H9 (cell line): ENCODE measurements at regions not wholly inside any gene's neighbourhood (a gene's known extent, or its start where the extent isn't known, plus 50 kb on each side); places are given as distances from the start of the nearest gene placed in this dataset.

Experiments used
- DNase-seq: peaks from one replicate; pipeline ENCODE4 v3.0.0-alpha.2; 2017
- H2AFZ ChIP-seq: one replicate; pipeline ENCODE4 v1.6.1; 2013; ENCODE audit warnings: mild to moderate bottlenecking, low read length, control low read depth, moderate library complexity
- H2AK5ac ChIP-seq: 2 replicates; pipeline ENCODE4 v1.6.1; 2013; ENCODE audit warnings: low read length, control low read depth, mixed read lengths; ENCODE audit not compliant: insufficient read length
- H2BK120ac ChIP-seq: one replicate; pipeline ENCODE4 v1.6.1; 2013; ENCODE audit warnings: low read depth, mild to moderate bottlenecking, low read length, control low read depth, inconsistent platforms; ENCODE audit not compliant: poor library complexity, severe bottlenecking
- H2BK12ac ChIP-seq: 2 replicates; pipeline ENCODE4 v1.6.1; 2013; ENCODE audit warnings: low read length, control low read depth, mixed read lengths, low read depth; ENCODE audit not compliant: insufficient read length
- H2BK15ac ChIP-seq: 2 replicates; pipeline ENCODE4 v1.6.1; 2013; ENCODE audit warnings: low read depth, low read length, control low read depth
- H2BK20ac ChIP-seq: one replicate; pipeline ENCODE4 v1.6.1; 2013; ENCODE audit warnings: low read depth, mild to moderate bottlenecking, low read length, control low read depth, inconsistent platforms; ENCODE audit not compliant: poor library complexity, severe bottlenecking
- H2BK5ac ChIP-seq: 2 replicates; pipeline ENCODE4 v1.6.1; 2013; ENCODE audit warnings: low read length, control low read depth, mixed read lengths; ENCODE audit not compliant: insufficient read length
- H3K14ac ChIP-seq: 2 replicates; pipeline ENCODE4 v1.6.1; 2013; ENCODE audit warnings: low read length, control low read depth; ENCODE audit not compliant: insufficient read depth
- H3K18ac ChIP-seq: 2 replicates; pipeline ENCODE4 v1.6.1; 2013; ENCODE audit warnings: low read depth, mild to moderate bottlenecking, mixed read lengths, low read length, control low read depth; ENCODE audit not compliant: insufficient read length
- H3K23ac ChIP-seq: 2 replicates; pipeline ENCODE4 v1.6.1; 2013; ENCODE audit warnings: low read length, control low read depth, mixed read lengths, low read depth; ENCODE audit not compliant: insufficient read length
- H3K23me2 ChIP-seq: 2 replicates; pipeline ENCODE4 v1.6.1; 2013; ENCODE audit warnings: low read depth, mild to moderate bottlenecking, mixed read lengths, low read length, control low read depth; ENCODE audit not compliant: insufficient read length, poor library complexity, severe bottlenecking
- H3K27ac ChIP-seq: 2 replicates; pipeline ENCODE4 v1.5.1; 2013; ENCODE audit warnings: low read length, control low read depth, mixed read lengths, low read depth; ENCODE audit not compliant: insufficient read length
- H3K27me3 ChIP-seq: 2 replicates; pipeline ENCODE4 v1.6.1; 2013; ENCODE audit warnings: low read length, control low read depth, inconsistent platforms; ENCODE audit not compliant: insufficient read depth
- H3K4ac ChIP-seq: 2 replicates; pipeline ENCODE4 v1.6.1; 2013; ENCODE audit warnings: low read depth, mild to moderate bottlenecking, control low read depth, inconsistent platforms, low read length, moderate library complexity
- H3K4me1 ChIP-seq: 2 replicates; pipeline ENCODE4 v1.6.1; 2013; ENCODE audit warnings: low read length, control low read depth, inconsistent platforms; ENCODE audit not compliant: insufficient read depth
- H3K4me2 ChIP-seq: 2 replicates; pipeline ENCODE4 v1.6.1; 2013; ENCODE audit warnings: low read length, control low read depth, mixed read lengths; ENCODE audit not compliant: insufficient read length, insufficient read depth
- H3K56ac ChIP-seq: 2 replicates; pipeline ENCODE4 v1.6.1; 2013; ENCODE audit warnings: low read depth, mild to moderate bottlenecking, mixed read lengths, low read length, control low read depth; ENCODE audit not compliant: insufficient read length
- H3K79me1 ChIP-seq: 2 replicates; pipeline ENCODE4 v1.6.1; 2013; ENCODE audit warnings: low read depth, mild to moderate bottlenecking, moderate library complexity, low read length, control low read depth, inconsistent platforms; ENCODE audit not compliant: insufficient read depth, poor library complexity, severe bottlenecking
- H3K79me2 ChIP-seq: 2 replicates; pipeline ENCODE4 v1.6.1; 2013; ENCODE audit warnings: low read length, control low read depth, inconsistent platforms; ENCODE audit not compliant: insufficient read depth
- H3K9ac ChIP-seq: 2 replicates; pipeline ENCODE4 v1.6.1; 2013; ENCODE audit warnings: low read length, control low read depth, mixed read lengths; ENCODE audit not compliant: insufficient read length; ENCODE audit errors: extremely low read depth
- H3K9me3 ChIP-seq: one replicate; pipeline ENCODE4 v1.6.1; 2013; ENCODE audit warnings: low read depth, low read length, inconsistent platforms; ENCODE audit not compliant: control insufficient read depth
- H3T11ph ChIP-seq: one replicate; pipeline ENCODE4 v1.6.1; 2013; ENCODE audit warnings: mild to moderate bottlenecking, low read length, control low read depth, inconsistent platforms
- H4K20me1 ChIP-seq: one replicate; pipeline ENCODE4 v1.6.1; 2013; ENCODE audit not compliant: control insufficient read depth, insufficient read length, insufficient read depth
- H4K5ac ChIP-seq: 2 replicates; pipeline ENCODE4 v1.6.1; 2013; ENCODE audit warnings: low read depth, mild to moderate bottlenecking, mixed read lengths, low read length, control low read depth; ENCODE audit not compliant: insufficient read length
- H4K8ac ChIP-seq: replicated peaks from 2 replicates; pipeline ENCODE4 v1.6.1; 2013; ENCODE audit warnings: low read length, control low read depth, mixed read lengths, low read depth; ENCODE audit not compliant: insufficient read length
- H4K91ac ChIP-seq: 2 replicates; pipeline ENCODE4 v1.6.1; 2013; ENCODE audit warnings: low read depth, mild to moderate bottlenecking, moderate library complexity, mixed read lengths, low read length, control low read depth; ENCODE audit not compliant: insufficient read length
- H3K27ac Mint-ChIP-seq, 3 experiments: 2 replicates in 2 of 3; 3 replicates in 1 of 3; pipeline ENCODE4 v1.8.0; 2020 to 2021; ENCODE audit warnings: mixed read lengths in 3 of 3, mild to moderate bottlenecking in 1 of 3, moderate library complexity in 1 of 3
- H3K27me3 Mint-ChIP-seq: 2 replicates; pipeline ENCODE4 v1.8.0; 2021; ENCODE audit warnings: low read depth, mild to moderate bottlenecking, moderate library complexity, mixed read lengths
- H3K36me3 Mint-ChIP-seq, 3 experiments: 2 replicates in 2 of 3; 3 replicates in 1 of 3; pipeline ENCODE4 v1.8.0; 2020 to 2021; ENCODE audit warnings: low read depth in 3 of 3, mixed read lengths in 3 of 3; ENCODE audit not compliant: insufficient read depth in 1 of 3
- H3K4me1 Mint-ChIP-seq, 2 experiments: 2 replicates each; pipeline ENCODE4 v1.8.0; 2020; ENCODE audit warnings: mixed read lengths in 2 of 2
- H3K4me3 Mint-ChIP-seq, 2 experiments: 2 replicates in 1 of 2; 3 replicates in 1 of 2; pipeline ENCODE4 v1.8.0; 2020 to 2021; ENCODE audit warnings: mild to moderate bottlenecking in 2 of 2, mixed read lengths in 2 of 2, moderate library complexity in 1 of 2
- H3K9me3 Mint-ChIP-seq, 2 experiments: 2 replicates in 1 of 2; 3 replicates in 1 of 2; pipeline ENCODE4 v1.8.0; 2020; ENCODE audit warnings: mild to moderate bottlenecking in 2 of 2, mixed read lengths in 2 of 2, moderate library complexity in 1 of 2
- CTCF ChIP-seq: fragments of 200-600 bp; sonication (generic); conservative IDR thresholded peaks from 3 replicates; pipeline ENCODE4 v1.8.0; 2021; ENCODE audit warnings: antibody characterized with exemption, mild to moderate bottlenecking
- WGBS: extraction: QIAGEN DNeasy Blood & Tissue Kit; methylation state at CpG from one replicate; pipeline ENCODE4 v1.1.7; 2013; ENCODE audit warnings: missing lambda C conversion rate, low lambda C conversion rate, mixed read lengths; ENCODE audit not compliant: insufficient read length; ENCODE audit errors: extremely low coverage; 5-methylcytosine and 5-hydroxymethylcytosine counted together

- Histone ChIP-seq H3K18ac (no peak overlapping the region), H2AK5ac (no peak overlapping the region), H3K9me3 (no peaks in the 10 kb centered on the region), H2AFZ (no peak overlapping the region), H2BK5ac (no peak overlapping the region), H2BK20ac (no peak overlapping the region), H3K4ac (no peak overlapping the region), H4K8ac (no peak overlapping the region), H3K4me1 (no peaks in the 10 kb centered on the region), H3K14ac (no peak overlapping the region), H3K79me1 (no peaks in the 10 kb centered on the region), H3T11ph (no peak overlapping the region), H3K27me3 (no peaks in the 10 kb centered on the region), H2BK12ac (no peak overlapping the region), H3K4me2 (no peak overlapping the region), H3K56ac (no peak overlapping the region), H4K20me1 (no peaks in the 10 kb centered on the region), H2BK15ac (no peak overlapping the region), H3K23ac (no peak overlapping the region), H3K79me2 (no peaks in the 10 kb centered on the region), H3K9ac (no peak overlapping the region), H3K23me2 (no peaks in the 10 kb centered on the region), H2BK120ac (no peak overlapping the region), H4K91ac (no peak overlapping the region), H3K27ac (no peak overlapping the region), H4K5ac (no peak overlapping the region)
- TF ChIP-seq CTCF, result no peak
- H3K36me3 Mint-ChIP-seq, result no peaks in the 10 kb centered on the region; a peak in 1 of 7 replicates
- DNase-seq, result no peak
- no CpG with 5 or more reads among the region's 4 CpGs for WGBS
- H3K27me3 Mint-ChIP-seq, result no peaks in the 10 kb centered on the region
- no peak overlapping the region for H3K4me3 Mint-ChIP-seq
- H3K27ac Mint-ChIP-seq, result no peak overlapping the region; a peak in 1 of 7 replicates
- no peaks in the 10 kb centered on the region; a peak in 1 of 5 replicates for H3K9me3 Mint-ChIP-seq
- no peaks in the 10 kb centered on the region; a peak in 1 of 4 replicates for H3K4me1 Mint-ChIP-seq
Observed at GRCh38 chr6:74731931-74732330, 473.9 kb downstream of the COL12A1 start.
